Esophagus muscularis mucosa (tissue), 4 donors: ENCODE measurements at regions not wholly inside any gene's neighbourhood (a gene's known extent, or its start where the extent isn't known, plus 50 kb on each side); places are given as distances from the start of the nearest gene placed in this dataset.

Experiments
- DNase-seq: peaks from one replicate; pipeline ENCODE4 v3.0.0-alpha.2; 2017; ENCODE audit errors: extremely low spot score
- H3K27ac ChIP-seq, 4 donors: fragments of 200-600 bp; sonication (generic); replicated peaks in 1 of 4; 1 replicate in 3 of 4; 2 replicates in 1 of 4; pipeline ENCODE4 v1.5.1; 2016 to 2019; ENCODE audit warnings: mild to moderate bottlenecking in 1 of 4
- H3K27me3 ChIP-seq, 4 donors: fragments of 200-600 bp; sonication (generic); one replicate each; pipeline versions ENCODE4 v1.5.1 to v1.6.0; 2016 to 2019
- H3K36me3 ChIP-seq, 4 donors: fragments of 200-600 bp; sonication (generic); one replicate each; pipeline ENCODE4 v1.5.1; 2016 to 2019
- H3K4me1 ChIP-seq, 4 donors: fragments of 200-600 bp; sonication (generic); one replicate each; pipeline ENCODE4 v1.5.1; 2016 to 2019
- H3K4me3 ChIP-seq, 4 donors: fragments of 200-600 bp; sonication (generic); 1 replicate in 2 of 4; 2 replicates in 2 of 4; pipeline ENCODE4 v1.5.1; 2016 to 2019; ENCODE audit warnings: mild to moderate bottlenecking in 4 of 4, moderate library complexity in 1 of 4
- H3K9me3 ChIP-seq, 4 donors: fragments of 200-600 bp; sonication (generic); 1 replicate in 3 of 4; 2 replicates in 1 of 4; pipeline ENCODE4 v1.5.1; 2016 to 2019
- CTCF ChIP-seq, 3 experiments: fragments of 200-600 bp in 2 of 3; fragments of 450-650 bp in 1 of 3; sonication (generic) in 2 of 3; IDR thresholded peaks; one replicate each; pipeline ENCODE4 v1.5.1; 2017 to 2019; ENCODE audit warnings: antibody characterized with exemption in 3 of 3, mild to moderate bottlenecking in 2 of 3, moderate library complexity in 1 of 3
- EP300 ChIP-seq: sonication (generic); formaldehyde crosslinking; IDR thresholded peaks from one replicate; pipeline ENCODE4 v1.6.1; 2017; ENCODE audit warnings: antibody characterized with exemption
- POLR2A ChIP-seq: fragments of 450-650 bp; IDR thresholded peaks from one replicate; pipeline ENCODE4 v1.6.1; 2017; ENCODE audit warnings: antibody characterized with exemption, moderate library complexity, mild to moderate bottlenecking, low read depth
- POLR2AphosphoS5 ChIP-seq, 2 donors: sonication (generic); formaldehyde crosslinking; IDR thresholded peaks; one replicate each; pipeline ENCODE4 v1.6.1; 2017; ENCODE audit warnings: antibody characterized with exemption in 2 of 2
- WGBS: methylation state at CpG from one replicate; pipeline ENCODE4 v1.1.5; 2018; 5-methylcytosine and 5-hydroxymethylcytosine counted together
- intact Hi-C: fragments of 100-400 bp; cut with DNase I; formaldehyde crosslinking; loops from one replicate; pipeline ENCODE4 v1.15.1; 2023

- intact Hi-C loops = no loop called here
- no peaks in the 10 kb centered on the region for H3K36me3 ChIP-seq
These were observed 323.5 kb downstream of the DUSP10 start for GRCh38 chr1:221418346-221418745.

GRCh38 chr1:221419513-221420095 is 322.3 kb downstream of the DUSP10 start:
- H3K27me3 ChIP-seq = no peaks in the 10 kb centered on the region
- H3K36me3 ChIP-seq = no peaks in the 10 kb centered on the region
- peaks cover 0 to 20% (median 15%) of the 10 kb centered on the region in 4 donors for H3K4me1 ChIP-seq
- intact Hi-C loops = no loop called here
- peak overlapping the region; percentile 39 to 64 (median 52) for H3K27ac ChIP-seq
- TF ChIP-seq CTCF (IDR thresholded peaks at IDR 0.05) (no peak), POLR2A (no peak), POLR2AphosphoS5 (IDR thresholded peaks at IDR 0.05) (peak; percentile 44 to 77), EP300 (no peak)
- WGBS = 28% methylated on average over 3 of the region's 3 CpGs
- DNase-seq = no peak
- no peak overlapping the region for H3K4me3 ChIP-seq
- H3K9me3 ChIP-seq = no peaks in the 10 kb centered on the region

More at GRCh38 chr1:221418346-221418745, 323.5 kb downstream of the DUSP10 start:
- Histone ChIP-seq H3K4me3 (no peak overlapping the region), H3K9me3 (no peaks in the 10 kb centered on the region), H3K4me1 (peaks cover 0 to 20% (median 15%) of the 10 kb centered on the region in 4 donors), H3K27ac (no peak overlapping the region), H3K27me3 (no peaks in the 10 kb centered on the region)
- no peak for DNase-seq
- no peak for TF ChIP-seq EP300
- TF ChIP-seq POLR2AphosphoS5 (IDR thresholded peaks at IDR 0.05) = no peak
- TF ChIP-seq POLR2A = no peak
- TF ChIP-seq CTCF (IDR thresholded peaks at IDR 0.05) = no peak
- 88% methylated on average over 1 of the region's 1 CpG for WGBS

GRCh38 chr1:221429264-221429663 is 312.6 kb downstream of the DUSP10 start:
- WGBS = 88% methylated on average over 1 of the region's 1 CpG
- no peak overlapping the region for H3K27ac ChIP-seq
- intact Hi-C loops = no loop called here
- peaks cover 0 to 17% (median 6%) of the 10 kb centered on the region in 4 donors for H3K9me3 ChIP-seq
- H3K4me1 ChIP-seq = peaks cover 0 to 12% (median 4%) of the 10 kb centered on the region in 4 donors
- no peak for DNase-seq
- no peaks in the 10 kb centered on the region for H3K27me3 ChIP-seq
- no peaks in the 10 kb centered on the region for H3K36me3 ChIP-seq
- no peak overlapping the region for H3K4me3 ChIP-seq
- TF ChIP-seq POLR2AphosphoS5 (IDR thresholded peaks at IDR 0.05) = no peak
- no peak for TF ChIP-seq CTCF (IDR thresholded peaks at IDR 0.05)
- TF ChIP-seq EP300 = no peak
- TF ChIP-seq POLR2A = no peak

GRCh38 chr1:221430152-221430960 is 311.5 kb downstream of the DUSP10 start:
- Histone ChIP-seq H3K27ac (no peak overlapping the region), H3K27me3 (no peaks in the 10 kb centered on the region), H3K4me1 (peaks cover 3 to 12% (median 5%) of the 10 kb centered on the region in 4 donors), H3K9me3 (peaks cover 0 to 17% (median 6%) of the 10 kb centered on the region in 4 donors), H3K36me3 (no peaks in the 10 kb centered on the region), H3K4me3 (no peak overlapping the region)
- 97% methylated on average over 4 of the region's 4 CpGs for WGBS
- DNase-seq = no peak
- TF ChIP-seq POLR2AphosphoS5 (IDR thresholded peaks at IDR 0.05) (no peak), POLR2A (no peak), EP300 (no peak), CTCF (IDR thresholded peaks at IDR 0.05) (no peak)
- intact Hi-C loops = loop anchor here (5.0 to 10.0 kb wide), 2 partner anchors 163 to 226 kb away; no protein-coding TSS in a partner anchor
